Caco-2 (cell line): ENCODE measurements at regions not wholly inside any gene's neighbourhood (a gene's known extent, or its start where the extent isn't known, plus 50 kb on each side); places are given as distances from the start of the nearest gene placed in this dataset.

Experiments
- BruUV-seq: library from RNA; stranded (reverse); fragments of 400-500 nt; replicated peaks from 2 replicates; lab custom pipeline; 2021; lab: Mats Ljungman, UMichigan
- CTCF ChIA-PET: fragments of 300-600 bp; sonication (Branson Sonifier 250); formaldehyde crosslinking; loops from one replicate; lab custom pipeline; 2022; ENCODE audit warnings: antibody characterized with exemption; lab: Charles Lee
- POLR2A ChIA-PET: fragments of 300-600 bp; sonication (Branson Sonifier 250); formaldehyde crosslinking; loops from one replicate; lab custom pipeline; 2022; ENCODE audit warnings: antibody characterized with exemption; lab: Charles Lee
- DNase-seq, 2 experiments: peaks; one replicate each; pipeline versions ENCODE4 v3.0.0 to v3.0.0-alpha.2; 2020 to 2022
- H3K27me3 ChIP-seq: replicated peaks from 2 replicates; pipeline ENCODE4 v1.6.0; 2011; ENCODE audit warnings: low read length; ENCODE audit not compliant: control insufficient read depth, insufficient read depth
- H3K36me3 ChIP-seq: 2 replicates; pipeline ENCODE4 v1.5.1; 2011; ENCODE audit warnings: low read length; ENCODE audit not compliant: control insufficient read depth, insufficient read depth
- H3K4me1 ChIP-seq: fragments of 250-450 bp; sonication (Bioruptor Pico); 2 replicates; pipeline ENCODE4 v1.5.1; 2020; ENCODE audit warnings: mild to moderate bottlenecking
- H3K4me3 ChIP-seq: 2 replicates; pipeline ENCODE4 v1.5.1; 2011; ENCODE audit warnings: low read depth, mild to moderate bottlenecking, control low read depth, low read length
- H3K9me3 ChIP-seq: fragments of 250-450 bp; sonication (Bioruptor Pico); 2 replicates; pipeline ENCODE4 v1.5.1; 2020; ENCODE audit warnings: mild to moderate bottlenecking, moderate library complexity
- H3K27ac Mint-ChIP-seq: one replicate; pipeline ENCODE4 v1.8.0; 2022; ENCODE audit warnings: mixed read lengths; ENCODE audit not compliant: unreplicated experiment
- H3K27me3 Mint-ChIP-seq: one replicate; pipeline ENCODE4 v1.8.0; 2022; ENCODE audit warnings: mixed read lengths; ENCODE audit not compliant: insufficient read depth, unreplicated experiment
- H3K36me3 Mint-ChIP-seq: one replicate; pipeline ENCODE4 v1.8.0; 2022; ENCODE audit warnings: mild to moderate bottlenecking, mixed read lengths; ENCODE audit not compliant: insufficient read depth, unreplicated experiment
- H3K4me1 Mint-ChIP-seq: one replicate; pipeline ENCODE4 v1.8.0; 2022; ENCODE audit warnings: low read depth, mixed read lengths; ENCODE audit not compliant: unreplicated experiment
- H3K4me3 Mint-ChIP-seq: one replicate; pipeline ENCODE4 v1.8.0; 2022; ENCODE audit warnings: mild to moderate bottlenecking, moderate library complexity, mixed read lengths; ENCODE audit not compliant: unreplicated experiment
- H3K9me3 Mint-ChIP-seq: one replicate; pipeline ENCODE4 v1.8.0; 2022; ENCODE audit warnings: mixed read lengths; ENCODE audit not compliant: unreplicated experiment
- CTCF ChIP-seq, 2 experiments: fragments of 200-600 bp in 1 of 2; IDR thresholded peaks; 1 replicate in 1 of 2; 2 replicates in 1 of 2; pipeline versions ENCODE4 v1.5.1 to v1.8.0; 2011 to 2022; ENCODE audit warnings: antibody characterized with exemption in 1 of 2, control low read depth in 1 of 2, inconsistent platforms in 1 of 2, low read depth in 1 of 2, low read length in 1 of 2, mild to moderate bottlenecking in 1 of 2, moderate library complexity in 1 of 2; ENCODE audit not compliant: insufficient read depth in 1 of 2, severe bottlenecking in 1 of 2, unreplicated experiment in 1 of 2
- intact Hi-C: fragments of 100-400 bp; cut with micrococcal nuclease; formaldehyde crosslinking; loops from one replicate; pipeline ENCODE4 v1.10.0; 2022; ENCODE audit not compliant: unreplicated experiment

- intact Hi-C loops: no loop called here
- H3K4me3 Mint-ChIP-seq: no peak overlapping the region
- POLR2A ChIA-PET: no interaction called here
These were observed 79.1 kb upstream of the DYNC1I2 start for GRCh38 chr2:171608168-171608567.

GRCh38 chr2:171610824-171611223 is 76.4 kb upstream of the DYNC1I2 start:
- H3K27ac Mint-ChIP-seq: no peak overlapping the region
- no peak for TF ChIP-seq CTCF (IDR thresholded peaks at IDR 0.05; ENCODE audit: insufficient read depth in 1 of 2, low read depth in 1 of 2, low read length in 1 of 2, severe bottlenecking in 1 of 2, unreplicated experiment in 1 of 2)
- no peak for DNase-seq
- no peak overlapping the region for H3K4me3 Mint-ChIP-seq
- H3K36me3 ChIP-seq: no peaks in the 10 kb centered on the region
- no peaks in the 10 kb centered on the region for H3K36me3 Mint-ChIP-seq
- CTCF ChIA-PET: no interaction called here
- H3K4me1 ChIP-seq: no peaks in the 10 kb centered on the region
- no peak overlapping the region for H3K4me3 ChIP-seq
- H3K9me3 Mint-ChIP-seq: no peaks in the 10 kb centered on the region
- intact Hi-C loops: no loop called here
- POLR2A ChIA-PET: no interaction called here
- peaks cover under 1% of the 10 kb centered on the region for H3K27me3 Mint-ChIP-seq
- no peaks in the 10 kb centered on the region for H3K27me3 ChIP-seq
- no peaks in the 10 kb centered on the region; the same call in 1 of the 2 replicates for H3K9me3 ChIP-seq
- BruUV-seq: no TSS peak
- no peaks in the 10 kb centered on the region for H3K4me1 Mint-ChIP-seq

More at GRCh38 chr2:171608168-171608567, 79.1 kb upstream of the DYNC1I2 start:
- TF ChIP-seq CTCF (IDR thresholded peaks at IDR 0.05; ENCODE audit: insufficient read depth in 1 of 2, low read depth in 1 of 2, low read length in 1 of 2, severe bottlenecking in 1 of 2, unreplicated experiment in 1 of 2): no peak
- Mint-ChIP-seq H3K36me3 (no peaks in the 10 kb centered on the region), H3K4me1 (no peaks in the 10 kb centered on the region), H3K27me3 (peaks cover 3% of the 10 kb centered on the region), H3K27ac (no peak overlapping the region), H3K9me3 (no peaks in the 10 kb centered on the region)
- BruUV-seq: no TSS peak
- Histone ChIP-seq H3K4me1 (no peaks in the 10 kb centered on the region), H3K9me3 (no peaks in the 10 kb centered on the region; the same call in 1 of the 2 replicates), H3K4me3 (no peak overlapping the region), H3K36me3 (no peaks in the 10 kb centered on the region), H3K27me3 (no peaks in the 10 kb centered on the region)
- no peak for DNase-seq
- CTCF ChIA-PET: no interaction called here

GRCh38 chr2:171615069-171615468 is 72.2 kb upstream of the DYNC1I2 start:
- H3K4me3 ChIP-seq: no peak overlapping the region
- H3K36me3 Mint-ChIP-seq: no peaks in the 10 kb centered on the region
- H3K4me3 Mint-ChIP-seq: no peak overlapping the region
- no peaks in the 10 kb centered on the region for H3K36me3 ChIP-seq
- H3K9me3 Mint-ChIP-seq: no peaks in the 10 kb centered on the region
- BruUV-seq: no TSS peak
- no peak for TF ChIP-seq CTCF (IDR thresholded peaks at IDR 0.05; ENCODE audit: insufficient read depth in 1 of 2, low read depth in 1 of 2, low read length in 1 of 2, severe bottlenecking in 1 of 2, unreplicated experiment in 1 of 2)
- H3K27me3 ChIP-seq: no peaks in the 10 kb centered on the region; the same call in 1 of the 2 replicates
- no peaks in the 10 kb centered on the region for H3K27me3 Mint-ChIP-seq
- intact Hi-C loops: no loop called here
- H3K9me3 ChIP-seq: no peaks in the 10 kb centered on the region
- no peak for DNase-seq
- POLR2A ChIA-PET: no interaction called here
- H3K4me1 Mint-ChIP-seq: no peaks in the 10 kb centered on the region
- CTCF ChIA-PET: no interaction called here
- H3K4me1 ChIP-seq: no peaks in the 10 kb centered on the region
- no peak overlapping the region for H3K27ac Mint-ChIP-seq
